ENCODE measurements at regions not wholly inside any gene's neighbourhood (a gene's known extent, or its start where the extent isn't known, plus 50 kb on each side); places are given as distances from the start of the nearest gene placed in this dataset.

- FAIRE-seq (no peak), DNase-seq (ENCODE audit: insufficient read length, low spot score) (no peak)
Observed at GRCh38 chr5:2147504-2148311, 265.0 kb upstream of the IRX4 start.

GRCh38 chr5:2143646-2144353 lies 261.1 kb upstream of the IRX4 start:
- no peak for TF ChIP-seq POLR2A (IDR thresholded peaks at IDR 0.05; ENCODE audit: low read depth, low read length)
- FAIRE-seq (no peak), DNase-seq (ENCODE audit: insufficient read length, low spot score) (no peak)

More at GRCh38 chr5:2147504-2148311, 265.0 kb upstream of the IRX4 start:
- no peak for TF ChIP-seq POLR2A (IDR thresholded peaks at IDR 0.05; ENCODE audit: low read depth, low read length)

- FAIRE-seq (no peak), DNase-seq (ENCODE audit: insufficient read length, low spot score) (no peak)
- TF ChIP-seq POLR2A (IDR thresholded peaks at IDR 0.05; ENCODE audit: low read depth, low read length) = no peak
Observed at GRCh38 chr5:2143088-2143487, 260.4 kb upstream of the IRX4 start.

GRCh38 chr5:2142456-2142954 lies 259.8 kb upstream of the IRX4 start:
- DNase-seq (ENCODE audit: insufficient read length, low spot score) = no peak
- no peak for TF ChIP-seq POLR2A (IDR thresholded peaks at IDR 0.05; ENCODE audit: low read depth, low read length)
- no peak for FAIRE-seq

- FAIRE-seq = no peak
- TF ChIP-seq POLR2A (IDR thresholded peaks at IDR 0.05; ENCODE audit: low read depth, low read length) = no peak
- DNase-seq (ENCODE audit: insufficient read length, low spot score) = no peak
Observed at GRCh38 chr5:2141254-2142000, 258.7 kb upstream of the IRX4 start.

GRCh38 chr5:2140501-2141175 lies 257.9 kb upstream of the IRX4 start:
- TF ChIP-seq POLR2A (IDR thresholded peaks at IDR 0.05; ENCODE audit: low read depth, low read length) = no peak

GRCh38 chr5:2139478-2139877 lies 256.8 kb upstream of the IRX4 start:
- no peak for TF ChIP-seq POLR2A (IDR thresholded peaks at IDR 0.05; ENCODE audit: low read depth, low read length)
- DNase-seq (ENCODE audit: insufficient read length, low spot score) = no peak
- no peak for FAIRE-seq

More at GRCh38 chr5:2140501-2141175, 257.9 kb upstream of the IRX4 start:
- FAIRE-seq (no peak), DNase-seq (ENCODE audit: insufficient read length, low spot score) (no peak)

GRCh38 chr5:2138896-2139295 lies 256.2 kb upstream of the IRX4 start:
- DNase-seq (ENCODE audit: insufficient read length, low spot score) = no peak
- no peak for TF ChIP-seq POLR2A (IDR thresholded peaks at IDR 0.05; ENCODE audit: low read depth, low read length)
- no peak for FAIRE-seq

- FAIRE-seq (no peak), DNase-seq (ENCODE audit: insufficient read length, low spot score) (no peak)
- TF ChIP-seq POLR2A (IDR thresholded peaks at IDR 0.05; ENCODE audit: low read depth, low read length) = no peak
Observed at GRCh38 chr5:2137444-2138050, 254.8 kb upstream of the IRX4 start.

GRCh38 chr5:2136728-2137333 lies 254.1 kb upstream of the IRX4 start:
- no peak for FAIRE-seq

GRCh38 chr5:2135833-2136232 lies 253.1 kb upstream of the IRX4 start:
- no peak for DNase-seq (ENCODE audit: insufficient read length, low spot score)
- no peak for FAIRE-seq
- no peak for TF ChIP-seq POLR2A (IDR thresholded peaks at IDR 0.05; ENCODE audit: low read depth, low read length)

More at GRCh38 chr5:2136728-2137333, 254.1 kb upstream of the IRX4 start:
- no peak for DNase-seq (ENCODE audit: insufficient read length, low spot score)
- no peak for TF ChIP-seq POLR2A (IDR thresholded peaks at IDR 0.05; ENCODE audit: low read depth, low read length)

GRCh38 chr5:2135354-2135753 lies 252.6 kb upstream of the IRX4 start:
- no peak for TF ChIP-seq POLR2A (IDR thresholded peaks at IDR 0.05; ENCODE audit: low read depth, low read length)
- DNase-seq (ENCODE audit: insufficient read length, low spot score) = no peak
- FAIRE-seq = no peak
